Progenitor cell of endocrine pancreas (in vitro differentiated cells): ENCODE measurements at regions not wholly inside any gene's neighbourhood (a gene's known extent, or its start where the extent isn't known, plus 50 kb on each side); places are given as distances from the start of the nearest gene placed in this dataset.
"Not testable (repeated sequence)": the region's sequence is repeated elsewhere in the genome, so short reads cannot be mapped to it uniquely, and the experiment has no call there.

Experiments used
- DNase-seq: peaks from one replicate; pipeline ENCODE4 v3.0.0; 2021; ENCODE audit warnings: low spot score; ENCODE audit not compliant: unreplicated experiment
- H3K27ac Mint-ChIP-seq: 2 replicates; pipeline ENCODE4 v1.8.0; 2021; ENCODE audit warnings: mild to moderate bottlenecking, moderate library complexity, mixed read lengths
- H3K27me3 Mint-ChIP-seq: 2 replicates; pipeline ENCODE4 v1.8.0; 2021; ENCODE audit warnings: mixed read lengths
- H3K36me3 Mint-ChIP-seq: 2 replicates; pipeline ENCODE4 v1.8.0; 2022; ENCODE audit warnings: mixed read lengths; ENCODE audit not compliant: insufficient read depth
- H3K4me1 Mint-ChIP-seq: 2 replicates; pipeline ENCODE4 v1.8.0; 2021; ENCODE audit warnings: low read depth, mixed read lengths
- H3K4me3 Mint-ChIP-seq: 2 replicates; pipeline ENCODE4 v1.8.0; 2021; ENCODE audit warnings: low read depth, mild to moderate bottlenecking, moderate library complexity, mixed read lengths
- H3K9me3 Mint-ChIP-seq: 2 replicates; pipeline ENCODE4 v1.8.0; 2021; ENCODE audit warnings: low read depth, mixed read lengths
- TF ChIP-seq, protein P1 (sequence below): fragments of 200-600 bp; sonication (generic); IDR thresholded peaks from one replicate; pipeline ENCODE4 v1.5.0; 2021; ENCODE audit warnings: antibody characterized with exemption, mild to moderate bottlenecking; ENCODE audit not compliant: unreplicated experiment

DNA sequence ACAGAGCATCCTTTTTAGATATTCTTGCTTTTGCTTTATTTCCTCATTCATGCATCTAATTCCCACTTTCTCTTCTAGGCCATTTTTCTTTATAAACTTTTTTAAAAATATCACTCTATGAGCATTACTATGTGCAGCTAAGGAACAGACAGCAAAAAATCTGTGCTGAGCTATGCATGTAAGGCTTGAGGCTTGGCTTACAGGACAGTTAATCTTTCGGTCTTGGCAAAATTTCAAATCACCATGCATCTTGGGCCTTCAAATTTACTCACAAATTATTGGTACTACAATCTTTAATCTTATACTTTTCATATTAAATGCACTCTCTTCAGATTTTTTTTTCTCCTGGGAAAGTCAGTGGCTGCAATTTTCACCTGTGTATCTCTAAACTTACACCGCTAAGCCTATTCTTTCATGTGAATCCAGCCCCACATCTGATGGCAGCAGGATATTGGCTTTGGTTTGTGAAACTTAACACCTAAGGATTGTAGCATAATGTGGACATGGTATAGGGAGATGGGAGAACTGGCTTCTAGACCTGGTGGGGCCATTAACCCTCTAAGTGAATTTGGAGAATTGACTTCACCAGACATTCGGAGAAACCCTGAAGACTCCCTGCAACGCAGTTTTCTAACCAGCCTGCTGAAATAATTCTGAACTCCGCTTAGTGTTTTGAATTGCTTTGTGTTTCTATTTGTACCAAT is 278.3 kb downstream of the SPRY1 start:
- TF ChIP-seq, protein P1, sequence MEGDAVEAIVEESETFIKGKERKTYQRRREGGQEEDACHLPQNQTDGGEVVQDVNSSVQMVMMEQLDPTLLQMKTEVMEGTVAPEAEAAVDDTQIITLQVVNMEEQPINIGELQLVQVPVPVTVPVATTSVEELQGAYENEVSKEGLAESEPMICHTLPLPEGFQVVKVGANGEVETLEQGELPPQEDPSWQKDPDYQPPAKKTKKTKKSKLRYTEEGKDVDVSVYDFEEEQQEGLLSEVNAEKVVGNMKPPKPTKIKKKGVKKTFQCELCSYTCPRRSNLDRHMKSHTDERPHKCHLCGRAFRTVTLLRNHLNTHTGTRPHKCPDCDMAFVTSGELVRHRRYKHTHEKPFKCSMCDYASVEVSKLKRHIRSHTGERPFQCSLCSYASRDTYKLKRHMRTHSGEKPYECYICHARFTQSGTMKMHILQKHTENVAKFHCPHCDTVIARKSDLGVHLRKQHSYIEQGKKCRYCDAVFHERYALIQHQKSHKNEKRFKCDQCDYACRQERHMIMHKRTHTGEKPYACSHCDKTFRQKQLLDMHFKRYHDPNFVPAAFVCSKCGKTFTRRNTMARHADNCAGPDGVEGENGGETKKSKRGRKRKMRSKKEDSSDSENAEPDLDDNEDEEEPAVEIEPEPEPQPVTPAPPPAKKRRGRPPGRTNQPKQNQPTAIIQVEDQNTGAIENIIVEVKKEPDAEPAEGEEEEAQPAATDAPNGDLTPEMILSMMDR: no peak
- DNase-seq: no peak
- Mint-ChIP-seq H3K4me1 (peaks cover 2% of the 10 kb centered on the region), H3K27ac (no peak overlapping the region), H3K36me3 (no peaks in the 10 kb centered on the region), H3K27me3 (no peaks in the 10 kb centered on the region), H3K9me3 (no peaks in the 10 kb centered on the region), H3K4me3 (no peak overlapping the region)

DNA sequence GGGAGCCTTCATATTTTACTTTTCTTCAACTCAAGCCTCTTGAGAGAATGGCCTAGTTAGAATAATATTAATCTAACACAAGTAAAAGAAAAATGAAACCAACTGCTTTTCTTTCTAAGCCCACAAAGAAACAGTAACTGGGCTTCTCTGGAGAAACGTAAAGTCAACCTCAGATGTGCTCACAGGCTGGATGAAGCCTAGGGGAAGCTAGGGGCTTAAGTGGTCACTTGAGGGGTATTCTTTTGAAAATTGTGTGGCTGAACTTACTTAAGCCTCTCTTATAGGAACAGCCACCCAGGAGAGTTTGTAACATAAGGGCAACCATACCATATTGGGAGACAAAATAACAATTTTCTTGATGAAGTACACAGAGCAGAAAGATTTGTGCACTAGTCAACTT is 279.0 kb downstream of the SPRY1 start:
- no peak for DNase-seq
- no peak overlapping the region for H3K27ac Mint-ChIP-seq
- TF ChIP-seq, protein P1: no peak
- peaks cover 2% of the 10 kb centered on the region for H3K4me1 Mint-ChIP-seq
- H3K4me3 Mint-ChIP-seq: no peak overlapping the region
- no peaks in the 10 kb centered on the region for H3K9me3 Mint-ChIP-seq
- H3K36me3 Mint-ChIP-seq: no peaks in the 10 kb centered on the region
- H3K27me3 Mint-ChIP-seq: no peaks in the 10 kb centered on the region

DNA sequence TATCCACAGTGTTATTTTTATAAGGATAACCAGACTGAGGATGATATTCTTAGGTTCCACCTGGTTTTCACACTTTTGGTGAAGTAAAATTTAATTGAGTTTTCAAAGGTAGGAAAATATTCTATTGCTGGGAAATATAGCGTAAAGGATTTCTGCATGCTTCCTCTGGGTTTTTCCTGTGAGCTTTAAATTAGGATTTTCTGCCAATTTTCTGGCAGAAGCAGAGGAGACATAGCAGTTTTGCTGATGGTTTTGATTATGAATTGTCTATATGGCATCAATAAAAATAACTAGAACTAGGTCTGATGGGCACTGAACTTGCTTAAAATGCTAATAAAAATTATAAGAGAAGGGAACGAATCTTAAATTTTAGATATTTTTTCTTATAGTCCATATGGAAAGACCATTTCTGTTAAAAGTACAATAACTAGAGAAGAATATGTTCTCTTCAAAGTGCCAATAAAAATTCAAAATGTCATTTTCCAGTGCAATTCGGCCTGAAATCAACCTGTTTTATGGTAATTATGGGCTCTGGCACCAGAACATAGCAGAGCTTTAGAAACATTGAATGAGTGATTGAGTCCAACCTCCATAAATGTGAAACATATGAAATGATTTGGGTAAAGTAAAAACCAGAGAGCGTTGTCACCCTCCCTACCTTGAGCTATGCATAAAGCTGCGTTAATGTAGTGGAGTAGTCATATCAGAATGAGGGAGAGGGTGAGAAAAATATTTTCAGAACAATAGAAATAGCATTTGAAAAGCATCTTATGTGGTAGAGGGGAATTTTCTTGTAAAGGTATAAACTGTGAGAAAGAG is 279.7 kb downstream of the SPRY1 start:
- Mint-ChIP-seq H3K4me1 (peaks cover 2% of the 10 kb centered on the region), H3K27ac (no peak overlapping the region), H3K36me3 (no peaks in the 10 kb centered on the region), H3K4me3 (no peak overlapping the region), H3K9me3 (no peaks in the 10 kb centered on the region), H3K27me3 (no peaks in the 10 kb centered on the region)
- no peak for DNase-seq
- TF ChIP-seq, protein P1: no peak

DNA sequence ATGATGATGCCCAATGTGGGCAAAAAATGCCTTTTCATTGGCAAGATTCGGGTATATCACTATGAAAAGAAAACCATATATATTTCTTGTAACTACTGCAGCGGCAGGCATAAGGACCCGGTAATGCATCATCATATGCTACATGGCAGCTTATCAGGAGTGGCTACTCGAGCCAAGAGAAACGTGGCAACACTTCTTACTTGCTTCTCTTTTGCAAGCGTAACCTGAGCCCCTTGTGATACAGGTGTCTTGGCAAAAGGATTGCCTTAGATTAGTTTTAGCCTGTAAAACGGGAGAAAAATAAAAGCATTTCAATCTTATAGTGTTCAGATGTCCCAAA is 280.3 kb downstream of the SPRY1 start:
- no peak for DNase-seq
- TF ChIP-seq, protein P1: no peak
- no peaks in the 10 kb centered on the region for H3K27me3 Mint-ChIP-seq
- no peak overlapping the region for H3K27ac Mint-ChIP-seq
- H3K9me3 Mint-ChIP-seq: no peaks in the 10 kb centered on the region
- H3K4me3 Mint-ChIP-seq: no peak overlapping the region
- H3K4me1 Mint-ChIP-seq: peaks cover 2% of the 10 kb centered on the region
- no peaks in the 10 kb centered on the region for H3K36me3 Mint-ChIP-seq

DNA sequence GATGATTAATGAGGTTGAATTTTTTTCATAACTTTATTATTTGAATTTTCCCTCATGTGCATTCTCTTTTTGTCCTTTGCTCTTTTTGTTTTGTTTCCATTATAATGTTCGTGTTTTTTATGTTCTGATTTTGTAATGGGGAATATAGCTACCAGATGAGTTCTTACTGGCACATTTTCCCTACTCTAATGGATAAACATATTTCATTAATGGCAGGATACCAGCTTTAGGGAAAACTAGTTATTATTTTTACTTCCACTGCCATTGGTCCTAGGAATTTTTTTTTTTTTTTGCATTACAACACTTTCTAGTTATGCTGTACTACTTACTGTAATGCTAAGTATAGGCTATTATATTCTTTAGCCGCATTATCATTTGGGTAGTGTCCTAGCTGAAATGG is 286.3 kb downstream of the SPRY1 start:
- TF ChIP-seq, protein P1: no peak
- no peak for DNase-seq
- no peak overlapping the region for H3K27ac Mint-ChIP-seq
- H3K36me3 Mint-ChIP-seq: peaks cover 14% of the 10 kb centered on the region
- H3K9me3 Mint-ChIP-seq: peaks cover 14% of the 10 kb centered on the region
- no peaks in the 10 kb centered on the region for H3K4me1 Mint-ChIP-seq
- H3K27me3 Mint-ChIP-seq: no peaks in the 10 kb centered on the region
- no peak overlapping the region for H3K4me3 Mint-ChIP-seq

DNA sequence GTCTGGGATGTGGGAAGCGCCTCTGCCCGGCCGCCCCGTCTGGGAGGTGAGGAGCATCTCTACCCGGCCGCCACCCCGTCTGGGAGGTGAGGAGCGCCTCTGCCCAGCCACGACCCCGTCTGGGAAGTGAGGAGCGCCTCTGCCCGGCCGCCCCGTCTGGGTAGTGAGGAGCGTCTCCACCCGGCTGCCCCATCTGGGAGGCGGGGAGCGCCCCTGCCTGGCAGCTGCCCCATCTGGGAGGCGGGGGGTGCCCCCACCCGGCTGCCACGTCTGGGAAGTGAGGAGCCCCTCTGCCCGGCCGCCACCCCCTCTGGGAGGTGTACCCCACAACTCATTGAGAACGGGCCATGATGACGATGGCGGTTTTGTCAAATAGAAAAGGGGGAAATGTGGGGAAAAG is 288.3 kb downstream of the SPRY1 start:
- Mint-ChIP-seq H3K9me3 (peaks cover 21% of the 10 kb centered on the region), H3K36me3 (peaks cover 15% of the 10 kb centered on the region)
- not testable (repeated sequence) for H3K4me3 Mint-ChIP-seq, H3K4me1 Mint-ChIP-seq, H3K27ac Mint-ChIP-seq, DNase-seq, H3K27me3 Mint-ChIP-seq

DNA sequence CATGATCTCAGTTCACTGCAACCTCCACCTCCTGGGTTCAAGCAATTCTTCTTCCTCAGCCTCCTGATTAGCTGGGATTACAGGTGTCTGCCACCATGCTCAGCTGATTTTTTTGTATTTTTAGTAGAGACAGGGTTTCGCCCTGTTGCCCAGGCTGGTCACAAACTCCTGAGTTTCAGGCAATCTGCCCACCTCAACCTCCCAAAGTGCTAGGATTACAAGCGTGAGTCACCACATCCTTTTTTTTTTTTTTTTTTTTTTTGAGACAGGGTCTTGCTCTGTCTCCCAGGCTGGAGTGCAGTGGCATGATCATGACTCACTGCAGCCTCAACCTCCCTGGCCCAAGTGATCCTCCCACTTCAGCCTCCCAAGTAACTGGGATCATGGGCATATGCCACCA is 298.9 kb downstream of the SPRY1 start:
- not testable (repeated sequence) for H3K4me3 Mint-ChIP-seq, H3K4me1 Mint-ChIP-seq, H3K36me3 Mint-ChIP-seq, H3K9me3 Mint-ChIP-seq, H3K27ac Mint-ChIP-seq, DNase-seq, H3K27me3 Mint-ChIP-seq
